ENCODE measurements at regions not wholly inside any gene's neighbourhood (a gene's known extent, or its start where the extent isn't known, plus 50 kb on each side); places are given as distances from the start of the nearest gene placed in this dataset.
"Not testable (repeated sequence)": the region's sequence is repeated elsewhere in the genome, so short reads cannot be mapped to it uniquely, and the experiment has no call there.

- not testable (repeated sequence) for TF ChIP-seq ZNF626 (tag by site-specific recombination; IDR thresholded peaks at IDR 0.05); ZFP41 (tag by site-specific recombination; IDR thresholded peaks at IDR 0.05; ENCODE audit: borderline replicate concordance); YY1 (tag by site-specific recombination; IDR thresholded peaks at IDR 0.05); CTCF (tag by site-specific recombination; IDR thresholded peaks at IDR 0.05); MEIS1 (CRISPR knock-in tag; IDR thresholded peaks at IDR 0.05; ENCODE audit: borderline replicate concordance); ZBTB11 (tag by site-specific recombination; conservative IDR thresholded peaks at IDR 0.05; ENCODE audit: low read depth)
Observed at GRCh38 chr2:222765883-222766282, 94.4 kb downstream of the MOGAT1 start.
